A673 (cell line): ENCODE measurements at regions not wholly inside any gene's neighbourhood (a gene's known extent, or its start where the extent isn't known, plus 50 kb on each side); places are given as distances from the start of the nearest gene placed in this dataset.

Source experiments
- BruUV-seq: library from RNA; stranded (reverse); fragments of 400-500 nt; replicated peaks from 2 replicates; lab custom pipeline; 2021; lab: Mats Ljungman, UMichigan
- CTCF ChIA-PET: fragments of 300-600 bp; sonication (Branson Sonifier 250); formaldehyde crosslinking; loops from one replicate; lab custom pipeline; 2022; ENCODE audit warnings: antibody characterized with exemption; lab: Charles Lee
- POLR2A ChIA-PET: fragments of 300-600 bp; sonication (Branson Sonifier 250); formaldehyde crosslinking; loops from one replicate; lab custom pipeline; 2022; ENCODE audit warnings: antibody characterized with exemption; ENCODE audit not compliant: low non-redundant PET; lab: Charles Lee
- DNase-seq: peaks from one replicate; pipeline ENCODE4 v3.0.0-alpha.2; 2015; ENCODE audit warnings: low spot score
- H3K27ac ChIP-seq: fragments of 200-600 bp; sonication (generic); 2 replicates; pipeline ENCODE4 v1.5.1; 2016; ENCODE audit warnings: mixed run types, low read depth, mild to moderate bottlenecking, mixed read lengths, antibody characterized with exemption, low read length; ENCODE audit not compliant: poor library complexity, severe bottlenecking
- H3K27me3 ChIP-seq: fragments of 200-600 bp; sonication (generic); replicated peaks from 2 replicates; pipeline ENCODE4 v1.6.1; 2017; ENCODE audit warnings: mixed run types, low read depth, mild to moderate bottlenecking, mixed read lengths, antibody characterized with exemption, low read length; ENCODE audit not compliant: insufficient read depth, poor library complexity
- H3K36me3 ChIP-seq: fragments of 200-600 bp; sonication (generic); 2 replicates; pipeline ENCODE4 v1.6.1; 2016; ENCODE audit warnings: mixed run types, mild to moderate bottlenecking, mixed read lengths, antibody characterized with exemption, low read length; ENCODE audit not compliant: insufficient read depth, poor library complexity, severe bottlenecking
- H3K4me1 ChIP-seq: fragments of 200-600 bp; sonication (generic); 2 replicates; pipeline ENCODE4 v1.6.1; 2017; ENCODE audit warnings: mixed run types, mild to moderate bottlenecking, mixed read lengths, antibody characterized with exemption, low read length; ENCODE audit not compliant: insufficient read depth, poor library complexity, severe bottlenecking
- H3K4me3 ChIP-seq: fragments of 200-600 bp; sonication (generic); 2 replicates; pipeline ENCODE4 v1.5.1; 2016; ENCODE audit warnings: low read depth, mixed run types, mild to moderate bottlenecking, mixed read lengths, low read length; ENCODE audit not compliant: poor library complexity, severe bottlenecking
- H3K9me3 ChIP-seq: fragments of 200-600 bp; sonication (generic); 2 replicates; pipeline ENCODE4 v1.6.1; 2016; ENCODE audit warnings: mixed run types, low read depth, mild to moderate bottlenecking, mixed read lengths, antibody characterized with exemption, low read length; ENCODE audit not compliant: poor library complexity, severe bottlenecking
- CTCF ChIP-seq: fragments of 300-800, 200-600 bp; sonication (generic); conservative IDR thresholded peaks from 2 replicates; pipeline ENCODE4 v1.5.1; 2017; ENCODE audit warnings: low read depth, mild to moderate bottlenecking, antibody characterized with exemption, low read length, moderate library complexity, mixed read lengths
- EZH2 ChIP-seq: fragments of 200-600 bp; sonication (generic); IDR thresholded peaks from 2 replicates; pipeline ENCODE4 v1.6.1; 2017; ENCODE audit warnings: borderline replicate concordance, low read depth, mild to moderate bottlenecking, mixed read lengths, antibody characterized with exemption, low read length; ENCODE audit not compliant: poor library complexity, severe bottlenecking
- intact Hi-C: fragments of 100-400 bp; cut with micrococcal nuclease; formaldehyde crosslinking; loops from one replicate; pipeline ENCODE4 v1.10.0; 2022; ENCODE audit not compliant: unreplicated experiment

GRCh38 chr12:115737895-115738294 is 539.6 kb downstream of the MED13L start:
- POLR2A ChIA-PET, result no interaction called here
- Histone ChIP-seq H3K27ac (no peak overlapping the region), H3K9me3 (no peaks in the 10 kb centered on the region), H3K4me3 (no peak overlapping the region), H3K36me3 (no peaks in the 10 kb centered on the region), H3K27me3 (no peaks in the 10 kb centered on the region), H3K4me1 (no peaks in the 10 kb centered on the region)
- BruUV-seq, result no TSS peak
- CTCF ChIA-PET, result no interaction called here
- intact Hi-C loops, result no loop called here
- TF ChIP-seq EZH2 (no peak), CTCF (no peak)
- DNase-seq, result no peak

- no peaks in the 10 kb centered on the region for H3K27me3 ChIP-seq
- H3K4me3 ChIP-seq, result no peak overlapping the region
- intact Hi-C loops, result no loop called here
- no peaks in the 10 kb centered on the region for H3K4me1 ChIP-seq
- no TSS peak for BruUV-seq
- H3K9me3 ChIP-seq, result no peaks in the 10 kb centered on the region
- no peak overlapping the region for H3K27ac ChIP-seq
- ChIA-PET CTCF (interaction anchor here (1.0 kb wide), 1 partner anchor 958 kb away, joined by 4 read pairs; no protein-coding TSS in a partner anchor), POLR2A (no interaction called here)
- H3K36me3 ChIP-seq, result no peaks in the 10 kb centered on the region
- DNase-seq, result no peak
- no peak for TF ChIP-seq EZH2
- TF ChIP-seq CTCF, result no peak
Measured at GRCh38 chr12:115736360-115736759, 541.1 kb downstream of the MED13L start.

- H3K36me3 ChIP-seq, result no peaks in the 10 kb centered on the region
- H3K9me3 ChIP-seq, result no peaks in the 10 kb centered on the region
- H3K27me3 ChIP-seq, result no peaks in the 10 kb centered on the region
- no peaks in the 10 kb centered on the region for H3K4me1 ChIP-seq
- TF ChIP-seq CTCF (no peak), EZH2 (no peak)
- intact Hi-C loops, result no loop called here
- no peak overlapping the region for H3K27ac ChIP-seq
- H3K4me3 ChIP-seq, result no peak overlapping the region
- no peak for DNase-seq
- POLR2A ChIA-PET, result no interaction called here
- no TSS peak for BruUV-seq
- CTCF ChIA-PET, result no interaction called here
Measured at GRCh38 chr12:115730975-115731541, 546.4 kb downstream of the MED13L start.
